ENCODE measurements at regions not wholly inside any gene's neighbourhood (a gene's known extent, or its start where the extent isn't known, plus 50 kb on each side); places are given as distances from the start of the nearest gene placed in this dataset.

DNA sequence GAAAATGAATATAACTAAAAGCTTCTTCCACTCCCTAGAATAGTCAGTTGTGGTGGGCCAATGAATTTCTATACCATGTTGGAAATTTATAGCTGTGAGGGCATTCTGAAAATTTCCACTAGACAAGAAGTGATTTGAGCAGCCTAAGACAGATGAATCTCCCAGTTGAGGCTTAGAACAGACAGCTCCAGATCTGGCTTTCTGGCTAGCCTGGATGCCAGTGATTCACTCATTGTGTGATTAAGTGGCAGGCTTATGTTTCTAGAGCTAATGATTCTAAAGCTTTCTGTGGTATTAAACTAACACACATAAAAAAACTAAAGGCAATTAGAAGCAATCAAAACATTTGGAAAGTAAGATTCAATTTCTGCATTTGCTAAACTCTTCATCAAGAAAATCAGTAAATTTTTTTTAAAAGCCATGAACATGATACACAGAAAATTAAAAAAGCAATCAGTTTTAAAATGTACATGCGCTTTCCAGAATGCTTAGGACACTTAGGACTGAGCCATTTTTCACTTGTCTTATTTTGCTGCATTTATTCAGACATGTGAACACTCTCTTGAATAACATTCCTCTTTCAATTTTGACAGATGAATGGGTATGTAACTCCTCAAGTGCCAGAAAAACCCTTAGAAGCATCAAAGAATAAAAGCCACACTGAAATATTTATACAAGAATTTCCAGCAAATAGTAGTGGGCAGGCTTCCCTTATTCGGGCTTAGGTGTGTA, 100.5 kb upstream of the GNAQ start:
- no peaks in the 10 kb centered on the region for H3K79me2 ChIP-seq (ENCODE audit: low read length)
- no peaks in the 10 kb centered on the region for H3K36me3 ChIP-seq (ENCODE audit: insufficient read depth, low read length)
- no peaks in the 10 kb centered on the region for H4K20me1 ChIP-seq (ENCODE audit: insufficient read depth, low read depth, low read length)
- no peak overlapping the region for H3K9ac ChIP-seq (ENCODE audit: low read length)
- H3K27me3 ChIP-seq (ENCODE audit: low read length) = no peaks in the 10 kb centered on the region
- H3K4me1 ChIP-seq (ENCODE audit: low read length) = peaks cover 5% of the 10 kb centered on the region; the same call in 1 of the 2 replicates
- H3K9me3 ChIP-seq (ENCODE audit: low read length) = no peaks in the 10 kb centered on the region
- peak overlapping the region; percentile 30 for H3K4me2 ChIP-seq (ENCODE audit: low read depth, low read length, poor library complexity, severe bottlenecking)
- peak overlapping the region; percentile 15; the same call in 1 of the 2 replicates for H3K4me3 ChIP-seq (ENCODE audit: low read length)
- no peaks in the 10 kb centered on the region for H3K9me2 ChIP-seq (replicated peaks; ENCODE audit: insufficient read depth, low read length)
- peak overlapping the region; percentile 57; the same call in 1 of the 2 replicates for H2AFZ ChIP-seq (ENCODE audit: low read length)
- no peak for DNase-seq
- H3K27ac ChIP-seq (ENCODE audit: low read length) = no peak overlapping the region

GRCh38 chr9:78130853-78131252, 99.2 kb upstream of the GNAQ start:
- H3K4me1 ChIP-seq (ENCODE audit: low read length) = peaks cover 5% of the 10 kb centered on the region; the same call in 1 of the 2 replicates
- no peak overlapping the region for H3K9ac ChIP-seq (ENCODE audit: low read length)
- H3K9me2 ChIP-seq (replicated peaks; ENCODE audit: insufficient read depth, low read length) = no peaks in the 10 kb centered on the region
- H3K36me3 ChIP-seq (ENCODE audit: insufficient read depth, low read length) = no peaks in the 10 kb centered on the region
- H3K27me3 ChIP-seq (ENCODE audit: low read length) = no peaks in the 10 kb centered on the region
- DNase-seq = no peak
- H4K20me1 ChIP-seq (ENCODE audit: insufficient read depth, low read depth, low read length) = no peaks in the 10 kb centered on the region
- no peak overlapping the region for H3K27ac ChIP-seq (ENCODE audit: low read length)
- H3K79me2 ChIP-seq (ENCODE audit: low read length) = no peaks in the 10 kb centered on the region
- no peak overlapping the region for H3K4me2 ChIP-seq (ENCODE audit: low read depth, low read length, poor library complexity, severe bottlenecking)
- no peaks in the 10 kb centered on the region for H3K9me3 ChIP-seq (ENCODE audit: low read length)
- no peak overlapping the region for H2AFZ ChIP-seq (ENCODE audit: low read length)
- no peak overlapping the region for H3K4me3 ChIP-seq (ENCODE audit: low read length)

DNA sequence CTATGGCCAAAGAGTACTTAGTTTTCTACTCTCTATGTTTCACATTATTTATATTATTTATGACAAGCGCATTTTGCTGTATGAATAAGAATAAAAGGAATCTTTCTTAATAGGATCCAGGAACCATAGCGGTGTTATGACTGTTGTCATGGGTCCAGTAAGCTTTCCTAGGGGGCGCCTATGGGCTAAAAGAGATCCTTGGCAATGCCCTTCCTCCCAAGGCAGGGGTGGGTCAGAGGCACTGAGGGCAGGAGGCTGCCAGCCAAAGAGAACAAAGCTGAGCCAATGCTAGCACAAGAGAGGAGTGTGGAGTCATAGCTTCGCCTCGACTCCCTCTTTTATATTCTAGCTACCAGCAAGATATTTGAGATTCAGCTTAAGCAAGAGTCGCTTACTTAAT, 98.4 kb upstream of the GNAQ start:
- Histone ChIP-seq H2AFZ (ENCODE audit: low read length) (no peak overlapping the region), H3K9me3 (ENCODE audit: low read length) (no peaks in the 10 kb centered on the region), H3K27me3 (ENCODE audit: low read length) (no peaks in the 10 kb centered on the region), H3K36me3 (ENCODE audit: insufficient read depth, low read length) (no peaks in the 10 kb centered on the region), H3K79me2 (ENCODE audit: low read length) (no peaks in the 10 kb centered on the region), H3K9ac (ENCODE audit: low read length) (no peak overlapping the region), H3K9me2 (replicated peaks; ENCODE audit: insufficient read depth, low read length) (no peaks in the 10 kb centered on the region), H3K4me2 (ENCODE audit: low read depth, low read length, poor library complexity, severe bottlenecking) (no peak overlapping the region), H3K4me1 (ENCODE audit: low read length) (peaks cover 5% of the 10 kb centered on the region; the same call in 1 of the 2 replicates), H4K20me1 (ENCODE audit: insufficient read depth, low read depth, low read length) (no peaks in the 10 kb centered on the region), H3K4me3 (ENCODE audit: low read length) (no peak overlapping the region), H3K27ac (ENCODE audit: low read length) (no peak overlapping the region)
- DNase-seq = peak; percentile 63

DNA sequence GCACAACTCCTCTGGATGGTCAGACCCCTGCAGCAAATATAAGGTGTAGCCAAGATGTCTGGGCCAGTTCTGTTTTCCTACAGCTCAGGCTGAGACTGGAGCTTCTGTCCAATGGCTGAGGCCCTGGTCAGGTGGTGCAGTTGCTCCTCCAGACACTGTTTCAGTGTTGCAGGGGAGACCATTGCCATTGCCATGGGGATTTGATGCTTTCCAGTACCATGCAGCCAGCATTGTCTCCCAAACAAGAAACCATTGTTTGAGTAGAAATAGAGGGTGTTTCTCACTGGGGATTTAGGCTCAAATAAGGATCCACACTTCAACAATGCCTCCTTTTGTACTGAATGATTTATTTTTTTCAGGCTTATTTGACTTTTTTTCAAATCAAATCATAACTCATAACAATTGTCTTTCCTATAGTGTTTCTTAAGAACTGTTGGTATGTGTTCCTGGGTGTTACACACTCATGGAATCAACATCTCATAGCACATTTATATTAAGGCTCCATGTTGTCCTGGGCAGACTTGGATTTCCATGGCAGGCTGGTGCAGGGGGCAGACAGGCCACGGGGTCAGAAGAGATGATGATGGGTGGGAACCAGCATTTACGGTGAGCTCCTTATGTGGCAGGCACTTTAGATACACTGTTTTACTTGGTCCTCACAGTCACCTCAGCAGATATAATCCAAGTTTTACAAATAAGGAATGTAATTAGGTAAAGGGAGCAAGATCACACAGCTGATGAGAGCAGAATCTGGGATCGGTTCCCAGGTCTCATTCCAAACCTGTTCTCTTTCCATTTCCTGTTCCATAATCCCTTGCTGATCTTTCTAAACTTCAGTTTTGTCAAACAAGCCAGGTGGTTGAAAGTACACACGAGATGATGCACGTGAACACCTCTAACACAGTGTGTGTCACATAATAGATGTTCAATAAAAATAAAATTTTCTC, 95.9 kb upstream of the GNAQ start:
- no peaks in the 10 kb centered on the region for H3K9me2 ChIP-seq (replicated peaks; ENCODE audit: insufficient read depth, low read length)
- H3K36me3 ChIP-seq (ENCODE audit: insufficient read depth, low read length) = no peaks in the 10 kb centered on the region
- no peaks in the 10 kb centered on the region for H3K27me3 ChIP-seq (ENCODE audit: low read length)
- H3K4me2 ChIP-seq (ENCODE audit: low read depth, low read length, poor library complexity, severe bottlenecking) = no peak overlapping the region
- H3K4me3 ChIP-seq (ENCODE audit: low read length) = no peak overlapping the region
- no peaks in the 10 kb centered on the region for H4K20me1 ChIP-seq (ENCODE audit: insufficient read depth, low read depth, low read length)
- no peak overlapping the region for H2AFZ ChIP-seq (ENCODE audit: low read length)
- H3K79me2 ChIP-seq (ENCODE audit: low read length) = no peaks in the 10 kb centered on the region
- peaks cover 1% of the 10 kb centered on the region; the same call in 1 of the 2 replicates for H3K4me1 ChIP-seq (ENCODE audit: low read length)
- no peak overlapping the region for H3K27ac ChIP-seq (ENCODE audit: low read length)
- no peak for DNase-seq
- no peaks in the 10 kb centered on the region for H3K9me3 ChIP-seq (ENCODE audit: low read length)
- H3K9ac ChIP-seq (ENCODE audit: low read length) = no peak overlapping the region

GRCh38 chr9:78123808-78124207, 92.2 kb upstream of the GNAQ start:
- H3K4me2 ChIP-seq (ENCODE audit: low read depth, low read length, poor library complexity, severe bottlenecking) = no peak overlapping the region
- H3K4me3 ChIP-seq (ENCODE audit: low read length) = no peak overlapping the region
- H3K79me2 ChIP-seq (ENCODE audit: low read length) = no peaks in the 10 kb centered on the region
- H3K9me2 ChIP-seq (replicated peaks; ENCODE audit: insufficient read depth, low read length) = no peaks in the 10 kb centered on the region
- no peak overlapping the region for H3K27ac ChIP-seq (ENCODE audit: low read length)
- no peak overlapping the region for H3K9ac ChIP-seq (ENCODE audit: low read length)
- H2AFZ ChIP-seq (ENCODE audit: low read length) = no peak overlapping the region
- no peak for DNase-seq
- no peaks in the 10 kb centered on the region for H3K4me1 ChIP-seq (ENCODE audit: low read length)
- H3K27me3 ChIP-seq (ENCODE audit: low read length) = no peaks in the 10 kb centered on the region
- H3K9me3 ChIP-seq (ENCODE audit: low read length) = no peaks in the 10 kb centered on the region
- no peaks in the 10 kb centered on the region for H4K20me1 ChIP-seq (ENCODE audit: insufficient read depth, low read depth, low read length)
- no peaks in the 10 kb centered on the region for H3K36me3 ChIP-seq (ENCODE audit: insufficient read depth, low read length)

- no peaks in the 10 kb centered on the region for H3K9me3 ChIP-seq (ENCODE audit: low read length)
- no peak overlapping the region for H3K27ac ChIP-seq (ENCODE audit: low read length)
- H3K36me3 ChIP-seq (ENCODE audit: insufficient read depth, low read length) = no peaks in the 10 kb centered on the region
- H3K9me2 ChIP-seq (replicated peaks; ENCODE audit: insufficient read depth, low read length) = no peaks in the 10 kb centered on the region
- no peaks in the 10 kb centered on the region for H4K20me1 ChIP-seq (ENCODE audit: insufficient read depth, low read depth, low read length)
- no peak overlapping the region for H3K4me2 ChIP-seq (ENCODE audit: low read depth, low read length, poor library complexity, severe bottlenecking)
- DNase-seq = no peak
- no peaks in the 10 kb centered on the region for H3K79me2 ChIP-seq (ENCODE audit: low read length)
- H2AFZ ChIP-seq (ENCODE audit: low read length) = no peak overlapping the region
- no peak overlapping the region for H3K4me3 ChIP-seq (ENCODE audit: low read length)
- no peaks in the 10 kb centered on the region for H3K27me3 ChIP-seq (ENCODE audit: low read length)
- H3K9ac ChIP-seq (ENCODE audit: low read length) = no peak overlapping the region
- H3K4me1 ChIP-seq (ENCODE audit: low read length) = no peaks in the 10 kb centered on the region
These were observed 91.0 kb upstream of the GNAQ start for GRCh38 chr9:78122631-78123030.

DNA sequence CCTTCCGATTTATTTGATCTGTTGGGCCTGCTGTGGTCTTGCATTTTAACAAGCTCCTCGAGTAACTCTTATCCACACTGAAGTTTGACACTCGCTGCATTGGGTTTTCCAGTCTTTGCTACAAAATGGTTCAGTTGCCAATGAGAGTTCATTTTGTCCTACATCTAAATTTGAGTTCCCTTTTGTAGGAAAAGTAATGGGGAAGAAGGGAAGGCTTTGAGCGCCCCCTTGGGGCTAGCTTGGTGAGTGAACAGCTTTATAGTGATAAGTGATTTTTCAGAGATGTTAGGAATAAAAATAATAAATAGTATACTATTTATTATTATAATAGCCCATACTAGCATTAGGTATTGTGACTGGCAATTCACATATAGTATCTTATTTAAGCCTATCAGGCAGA, 89.9 kb upstream of the GNAQ start:
- H4K20me1 ChIP-seq (ENCODE audit: insufficient read depth, low read depth, low read length) = no peaks in the 10 kb centered on the region
- H3K27ac ChIP-seq (ENCODE audit: low read length) = no peak overlapping the region
- H3K79me2 ChIP-seq (ENCODE audit: low read length) = no peaks in the 10 kb centered on the region
- H3K36me3 ChIP-seq (ENCODE audit: insufficient read depth, low read length) = no peaks in the 10 kb centered on the region
- H2AFZ ChIP-seq (ENCODE audit: low read length) = no peak overlapping the region
- H3K4me1 ChIP-seq (ENCODE audit: low read length) = no peaks in the 10 kb centered on the region
- H3K4me3 ChIP-seq (ENCODE audit: low read length) = no peak overlapping the region
- H3K9me2 ChIP-seq (replicated peaks; ENCODE audit: insufficient read depth, low read length) = no peaks in the 10 kb centered on the region
- H3K27me3 ChIP-seq (ENCODE audit: low read length) = no peaks in the 10 kb centered on the region
- no peaks in the 10 kb centered on the region for H3K9me3 ChIP-seq (ENCODE audit: low read length)
- DNase-seq = peak; percentile 80
- H3K9ac ChIP-seq (ENCODE audit: low read length) = no peak overlapping the region
- no peak overlapping the region for H3K4me2 ChIP-seq (ENCODE audit: low read depth, low read length, poor library complexity, severe bottlenecking)

GRCh38 chr9:78118742-78119473, 87.3 kb upstream of the GNAQ start:
- no peaks in the 10 kb centered on the region for H3K36me3 ChIP-seq (ENCODE audit: insufficient read depth, low read length)
- no peaks in the 10 kb centered on the region for H3K4me1 ChIP-seq (ENCODE audit: low read length)
- H3K4me3 ChIP-seq (ENCODE audit: low read length) = no peak overlapping the region
- no peaks in the 10 kb centered on the region for H3K27me3 ChIP-seq (ENCODE audit: low read length)
- H4K20me1 ChIP-seq (ENCODE audit: insufficient read depth, low read depth, low read length) = no peaks in the 10 kb centered on the region
- H3K4me2 ChIP-seq (ENCODE audit: low read depth, low read length, poor library complexity, severe bottlenecking) = no peak overlapping the region
- H3K9me3 ChIP-seq (ENCODE audit: low read length) = no peaks in the 10 kb centered on the region
- no peaks in the 10 kb centered on the region for H3K79me2 ChIP-seq (ENCODE audit: low read length)
- H2AFZ ChIP-seq (ENCODE audit: low read length) = no peak overlapping the region
- H3K9ac ChIP-seq (ENCODE audit: low read length) = no peak overlapping the region
- no peak for DNase-seq
- no peaks in the 10 kb centered on the region for H3K9me2 ChIP-seq (replicated peaks; ENCODE audit: insufficient read depth, low read length)
- no peak overlapping the region for H3K27ac ChIP-seq (ENCODE audit: low read length)
